NCI-H510A (cell line): ENCODE measurements at regions not wholly inside any gene's neighbourhood (a gene's known extent, or its start where the extent isn't known, plus 50 kb on each side); places are given as distances from the start of the nearest gene placed in this dataset.

Experiments
- DNase-seq: peaks from one replicate; lab custom pipeline; 2025; lab: John Stamatoyannopoulos, UW

- DNase-seq = no peak
Measured at GRCh38 chr9:13485068-13485596, 205.6 kb upstream of the MPDZ start.

DNA sequence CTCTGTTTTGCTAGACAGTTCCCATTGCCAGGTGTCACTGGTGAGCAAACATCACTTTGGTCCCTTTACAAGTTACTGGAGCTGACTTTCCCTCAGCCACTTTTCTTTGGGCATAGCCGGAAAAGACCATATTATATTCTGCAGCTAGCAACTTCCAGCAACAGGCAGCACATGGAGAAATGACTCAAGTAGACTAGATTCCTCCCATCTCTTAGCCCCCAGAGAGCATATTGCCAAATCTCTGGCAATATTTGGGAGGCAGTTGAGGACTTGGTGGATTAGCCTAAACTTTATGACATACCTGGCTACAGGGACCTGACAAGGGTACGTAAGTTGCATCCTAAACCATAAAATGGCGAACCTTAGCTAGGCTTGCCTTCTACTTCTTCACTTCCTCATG lies 204.7 kb upstream of the MPDZ start:
- DNase-seq = no peak

GRCh38 chr9:13481274-13481673 lies 201.8 kb upstream of the MPDZ start:
- DNase-seq = no peak

- no peak for DNase-seq
Measured at GRCh38 chr9:13480693-13481092, 201.2 kb upstream of the MPDZ start.

DNA sequence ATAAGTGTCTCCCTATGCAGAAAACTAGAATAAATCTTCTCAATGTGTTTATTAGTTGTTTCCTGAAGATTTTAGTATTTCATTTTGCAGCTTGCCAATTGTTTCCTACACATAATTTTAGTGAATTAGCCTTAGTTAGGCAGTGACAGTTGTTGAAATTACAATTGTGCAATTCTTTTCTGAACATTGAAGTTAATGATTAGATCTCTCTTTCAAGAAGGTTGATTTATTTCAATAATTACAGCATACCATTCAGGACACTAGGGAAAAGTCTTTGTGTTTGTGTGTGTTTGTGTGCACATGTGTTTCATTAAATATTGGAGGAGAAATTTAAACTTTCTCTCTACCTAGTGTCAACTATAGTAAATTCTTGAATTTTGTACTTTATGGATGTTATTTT lies 199.6 kb upstream of the MPDZ start:
- no peak for DNase-seq

- no peak for DNase-seq
Measured at GRCh38 chr9:13478639-13479038, 199.1 kb upstream of the MPDZ start.

- DNase-seq = no peak
Measured at GRCh38 chr9:13478160-13478559, 198.7 kb upstream of the MPDZ start.

DNA sequence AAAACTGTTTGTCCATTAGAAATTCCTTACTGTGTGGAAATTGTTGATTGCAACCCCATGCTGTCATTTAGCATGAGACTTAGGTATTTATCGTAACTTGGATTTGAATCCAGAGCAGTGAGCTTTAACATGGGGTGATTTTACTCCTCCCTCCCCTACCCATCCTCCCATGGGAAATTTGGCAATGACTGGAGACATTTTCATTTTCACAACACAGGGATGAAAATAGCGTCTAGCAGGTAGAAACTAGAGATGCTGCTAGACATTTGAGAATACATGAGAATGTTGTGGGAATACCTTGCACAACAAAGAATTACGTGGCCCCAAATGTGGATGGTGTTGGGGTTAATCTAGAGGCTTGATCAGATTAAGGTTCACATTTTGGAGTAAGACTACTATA lies 191.3 kb upstream of the MPDZ start:
- DNase-seq = no peak

DNA sequence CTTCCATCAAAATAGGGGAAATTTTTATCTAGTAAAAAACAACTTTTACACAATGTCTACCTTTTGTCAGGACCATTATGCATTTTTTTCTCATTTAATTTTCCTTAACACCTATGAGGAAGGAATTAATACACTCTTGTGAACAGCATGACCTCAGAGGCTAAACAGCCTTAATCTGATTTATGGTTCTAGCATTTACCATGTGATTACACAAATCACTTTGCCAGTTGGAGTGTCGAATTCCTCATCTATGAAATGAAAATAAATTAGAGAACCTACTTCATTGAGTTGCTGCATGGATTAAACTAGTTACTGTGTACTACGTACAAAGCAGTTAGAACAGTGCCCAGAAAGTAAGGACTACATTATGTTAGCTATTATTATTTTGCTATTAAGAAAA lies 187.7 kb upstream of the MPDZ start:
- DNase-seq = no peak

- DNase-seq = no peak
Measured at GRCh38 chr9:13461414-13461991, 182.0 kb upstream of the MPDZ start.

DNA sequence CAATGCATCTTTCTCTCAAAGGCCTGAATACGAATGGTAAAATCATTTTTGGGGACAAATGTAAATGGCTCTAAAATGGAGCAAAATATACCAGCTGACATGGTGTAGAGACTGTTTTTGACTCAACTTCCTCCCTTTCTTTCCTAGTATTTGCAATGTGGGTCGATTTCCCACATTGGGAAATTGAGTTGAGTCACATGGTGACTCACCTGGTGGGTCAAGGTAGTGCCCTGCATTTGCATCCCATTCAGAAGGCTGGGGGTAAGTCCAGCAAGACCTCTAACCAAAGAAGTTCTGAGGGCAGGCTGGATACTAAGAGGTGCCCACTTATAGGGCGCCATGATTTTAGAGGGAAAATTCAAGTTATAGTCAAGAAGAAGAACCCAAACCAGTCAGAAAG lies 179.6 kb upstream of the MPDZ start:
- DNase-seq = no peak

GRCh38 chr9:13457795-13458194 lies 178.3 kb upstream of the MPDZ start:
- no peak for DNase-seq

DNA sequence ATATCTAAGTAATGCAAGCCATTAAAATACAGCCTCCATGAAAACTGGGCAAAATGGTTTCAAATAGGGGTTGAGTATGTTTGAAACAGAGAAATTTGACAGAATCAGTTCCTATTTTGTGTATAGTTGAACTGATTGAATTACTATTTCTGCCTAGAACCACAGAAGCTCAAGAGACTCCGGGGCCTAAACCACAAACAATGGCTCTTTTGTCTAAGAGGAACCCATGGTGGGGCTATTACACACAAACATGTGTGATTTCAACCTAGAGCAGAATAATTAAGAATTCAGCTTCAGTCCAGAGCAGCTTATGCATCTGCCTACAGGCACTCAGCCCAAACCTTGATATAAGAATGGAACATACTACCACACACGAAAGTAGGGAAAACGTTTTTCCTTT lies 171.2 kb upstream of the MPDZ start:
- no peak for DNase-seq

GRCh38 chr9:13448482-13448881 lies 169.0 kb upstream of the MPDZ start:
- DNase-seq = no peak

DNA sequence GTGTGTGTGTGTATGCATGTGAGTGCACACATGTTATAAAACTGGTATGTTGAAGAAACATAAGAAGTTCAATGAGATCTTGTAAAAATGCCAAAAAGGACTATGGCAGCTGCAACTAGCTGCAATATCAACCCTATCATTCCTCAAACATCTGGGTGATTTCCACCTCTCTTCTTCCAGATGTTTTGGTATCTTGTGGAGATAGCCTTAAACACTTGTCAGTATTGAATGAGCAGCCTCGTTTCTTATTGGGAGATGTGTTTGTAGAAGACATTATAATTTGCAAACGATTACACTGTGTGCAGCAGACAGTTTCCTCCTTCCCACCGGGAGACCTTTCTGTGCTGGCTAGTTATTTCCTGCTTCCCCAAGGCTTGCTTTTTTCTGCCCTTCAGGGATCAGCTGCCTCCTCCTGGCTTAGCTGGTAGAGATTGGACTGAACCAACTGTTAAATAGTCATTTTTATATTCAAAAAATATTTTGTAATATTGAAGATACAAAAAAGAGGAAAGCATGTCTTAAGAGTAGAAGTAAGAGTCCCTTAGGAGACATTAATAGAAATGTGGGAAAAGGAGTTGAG lies 168.4 kb upstream of the MPDZ start:
- DNase-seq = no peak

- DNase-seq = no peak
Measured at GRCh38 chr9:13446938-13447842, 167.7 kb upstream of the MPDZ start.

DNA sequence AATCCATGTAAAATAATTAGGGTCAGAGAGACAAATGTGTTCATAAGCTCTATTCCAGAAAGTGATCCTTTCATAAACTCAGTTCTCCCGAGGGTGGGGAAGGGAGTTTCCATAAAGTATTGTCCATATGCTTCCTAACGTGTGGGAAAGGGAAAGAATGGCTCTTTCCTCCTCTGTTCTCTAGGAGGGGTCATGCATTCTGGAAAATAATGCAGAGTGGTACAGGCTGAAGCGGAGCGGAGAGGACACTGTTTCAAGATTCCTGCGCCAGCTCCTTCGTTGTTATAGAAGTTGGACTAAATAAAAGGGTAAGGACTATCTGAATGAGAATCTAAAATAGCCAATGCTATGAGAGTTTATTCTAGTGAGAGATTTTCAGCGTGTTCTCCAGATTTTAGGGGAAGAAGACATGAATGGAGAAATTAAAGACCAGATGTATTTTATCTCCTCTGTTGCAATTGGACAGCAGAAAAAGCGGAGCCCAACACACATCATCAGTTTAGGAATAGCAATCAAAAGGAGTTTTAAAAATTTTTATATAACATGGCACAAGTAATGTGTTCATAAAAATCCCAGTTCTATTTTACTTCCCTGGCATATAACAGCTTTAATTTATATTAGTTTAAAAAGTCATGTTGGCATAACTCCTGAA lies 166.9 kb upstream of the MPDZ start:
- no peak for DNase-seq

DNA sequence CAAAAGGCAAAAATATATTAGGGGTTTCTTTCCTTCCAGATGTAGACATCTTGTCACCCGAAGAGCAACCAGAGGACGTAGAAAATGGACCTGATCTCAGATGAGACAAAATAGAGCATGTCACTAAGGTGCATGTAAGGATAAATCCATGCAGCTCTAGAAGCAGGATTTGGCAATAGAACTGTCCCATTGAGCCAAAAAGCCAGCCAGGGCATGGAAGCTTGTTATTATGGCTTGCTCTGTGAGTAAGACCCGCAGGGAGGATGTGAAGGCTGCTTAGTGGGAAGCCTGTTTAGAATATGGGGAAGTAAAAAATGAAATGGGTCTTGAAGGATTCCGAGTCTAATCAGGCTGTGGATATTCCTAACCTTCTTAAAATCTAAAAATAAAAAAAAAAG lies 165.6 kb upstream of the MPDZ start:
- no peak for DNase-seq

DNA sequence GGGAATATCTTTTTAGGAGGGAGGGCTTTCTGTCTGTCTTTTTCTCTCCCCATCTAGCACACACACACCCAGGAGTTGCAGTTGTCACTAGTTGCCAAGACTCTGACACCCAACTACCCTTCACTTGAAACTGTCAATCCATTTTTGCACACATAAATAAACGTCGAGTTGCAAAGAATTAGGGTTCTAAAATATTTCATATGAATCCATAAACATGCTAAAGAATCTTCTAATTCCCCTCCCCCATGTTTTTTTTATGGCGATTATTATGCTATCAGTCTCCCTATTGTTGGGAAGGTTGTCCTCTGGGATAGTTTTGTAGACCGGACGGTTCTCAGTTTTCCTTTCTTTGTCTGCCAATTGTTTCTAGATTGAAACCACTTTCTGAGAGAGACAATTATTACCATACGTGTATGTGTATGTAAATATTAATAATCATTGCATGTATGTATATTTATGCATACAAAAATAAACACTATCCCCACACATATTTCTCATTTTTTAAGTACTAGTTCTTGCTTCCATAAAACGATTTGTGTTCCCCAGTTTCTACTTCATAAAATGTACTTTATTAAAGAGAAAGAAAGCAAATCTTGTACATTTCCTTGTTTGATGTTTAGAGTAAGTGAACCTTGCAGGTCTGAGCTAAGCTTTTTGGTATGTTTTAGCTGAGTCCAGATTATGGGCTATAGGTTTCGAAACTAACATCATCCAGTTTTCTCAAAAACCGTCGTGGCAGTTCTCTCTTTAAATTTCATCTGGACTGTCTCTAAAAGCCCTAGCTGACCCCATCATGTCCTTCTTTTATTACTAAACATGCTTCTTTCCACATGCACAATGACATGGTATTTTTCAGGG lies 165.0 kb upstream of the MPDZ start:
- DNase-seq = no peak

- DNase-seq = no peak
Measured at GRCh38 chr9:13443346-13444244, 164.1 kb upstream of the MPDZ start.
